CD4-positive, CD25-positive, alpha-beta regulatory T cell (primary cell): ENCODE measurements at regions not wholly inside any gene's neighbourhood (a gene's known extent, or its start where the extent isn't known, plus 50 kb on each side); places are given as distances from the start of the nearest gene placed in this dataset.
"Not testable (repeated sequence)": the region's sequence is repeated elsewhere in the genome, so short reads cannot be mapped to it uniquely, and the experiment has no call there.

Source experiments
- ATAC-seq, 2 donors: fragments of 150-1000 bp; cut with Tn5 transposase; one replicate each; pipeline ENCODE4 v1.10.0; 2021; ENCODE audit warnings: low read depth in 2 of 2, moderate number of reproducible peaks in 2 of 2, moderate library complexity in 1 of 2
- DNase-seq, 3 donors: peaks; one replicate each; pipeline versions ENCODE4 v3.0.0 to v3.0.0-alpha.2; 2012 to 2022; ENCODE audit warnings: mixed read lengths in 1 of 3
- H3K27ac ChIP-seq: one replicate; pipeline ENCODE4 v1.7.0; 2013; ENCODE audit warnings: mild to moderate bottlenecking, low read length; ENCODE audit not compliant: insufficient read depth, poor library complexity, severe bottlenecking
- H3K27me3 ChIP-seq: one replicate; pipeline ENCODE4 v1.7.0; 2013; ENCODE audit warnings: low read length; ENCODE audit not compliant: control insufficient read depth, insufficient read depth
- H3K36me3 ChIP-seq: one replicate; pipeline ENCODE4 v1.7.0; 2013; ENCODE audit warnings: mild to moderate bottlenecking, low read length, moderate library complexity; ENCODE audit not compliant: control insufficient read depth, insufficient read depth
- H3K4me1 ChIP-seq: 2 replicates; pipeline ENCODE4 v1.7.0; 2013; ENCODE audit warnings: mild to moderate bottlenecking, low read length; ENCODE audit not compliant: insufficient read depth, control insufficient read depth, poor library complexity, severe bottlenecking
- H3K4me3 ChIP-seq: one replicate; pipeline ENCODE4 v1.7.0; 2013; ENCODE audit warnings: low read depth, mild to moderate bottlenecking, low read length, moderate library complexity
- H3K9me3 ChIP-seq, 2 experiments: 1 replicate in 1 of 2; 2 replicates in 1 of 2; pipeline ENCODE4 v1.7.0; 2013; ENCODE audit warnings: low read length in 2 of 2, mild to moderate bottlenecking in 1 of 2, moderate library complexity in 1 of 2; ENCODE audit not compliant: control insufficient read depth in 2 of 2
- H3K27ac Mint-ChIP-seq, 3 donors: one replicate each; pipeline ENCODE4 v1.8.0; 2020 to 2022; ENCODE audit warnings: mild to moderate bottlenecking in 3 of 3, mixed read lengths in 3 of 3, moderate library complexity in 2 of 3
- H3K27me3 Mint-ChIP-seq: one replicate; pipeline ENCODE4 v1.8.0; 2022; ENCODE audit warnings: mild to moderate bottlenecking, mixed read lengths
- H3K36me3 Mint-ChIP-seq: one replicate; pipeline ENCODE4 v1.8.0; 2020; ENCODE audit warnings: mixed read lengths
- H3K4me1 Mint-ChIP-seq, 4 donors: one replicate each; pipeline ENCODE4 v1.8.0; 2020 to 2022; ENCODE audit warnings: mixed read lengths in 4 of 4, mild to moderate bottlenecking in 1 of 4
- H3K4me3 Mint-ChIP-seq, 4 donors: one replicate each; pipeline ENCODE4 v1.8.0; 2020 to 2022; ENCODE audit warnings: mild to moderate bottlenecking in 4 of 4, mixed read lengths in 4 of 4, moderate library complexity in 3 of 4
- H3K9me3 Mint-ChIP-seq, 7 donors: one replicate each; pipeline ENCODE4 v1.8.0; 2020 to 2022; ENCODE audit warnings: mixed read lengths in 7 of 7, mild to moderate bottlenecking in 3 of 7, moderate library complexity in 2 of 7

DNA sequence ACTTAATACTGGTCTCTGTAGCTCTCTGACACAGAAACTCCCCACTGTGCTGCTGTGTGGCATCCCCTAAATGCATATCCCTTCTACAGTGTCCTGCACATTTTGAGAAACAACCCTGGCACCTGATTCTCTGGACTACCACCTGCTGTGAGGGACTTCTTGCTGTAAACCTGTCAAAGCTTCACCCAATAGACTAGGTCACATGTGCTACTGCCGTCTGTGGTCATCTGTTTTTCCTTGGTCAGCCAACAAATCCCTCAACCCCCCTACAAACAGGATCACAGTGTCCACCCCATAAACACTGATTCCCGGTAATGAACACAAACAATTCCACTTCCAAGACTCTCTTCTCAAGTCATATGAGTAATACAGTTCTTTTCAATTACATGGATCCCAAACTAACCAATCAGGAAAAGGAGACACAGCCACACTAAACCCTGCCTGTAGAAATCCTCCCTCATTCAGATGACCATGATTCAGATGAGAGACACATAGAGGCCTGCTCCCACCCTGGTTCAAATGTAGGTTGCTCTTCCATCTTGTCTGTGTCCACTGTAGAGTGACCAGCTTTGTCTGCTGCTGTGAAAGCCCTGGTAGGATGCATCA, 1157.4 kb downstream of the RPIA start:
- ATAC-seq (no peak), DNase-seq (no peak)
- Histone ChIP-seq H3K9me3 (no peaks in the 10 kb centered on the region), H3K4me1 (no peaks in the 10 kb centered on the region), H3K27ac (no peak overlapping the region), H3K27me3 (no peaks in the 10 kb centered on the region), H3K4me3 (no peak overlapping the region), H3K36me3 (no peaks in the 10 kb centered on the region)
- no peak overlapping the region for H3K4me3 Mint-ChIP-seq
- H3K4me1 Mint-ChIP-seq = no peaks in the 10 kb centered on the region
- H3K27ac Mint-ChIP-seq = no peak overlapping the region
- H3K27me3 Mint-ChIP-seq = peaks cover 4% of the 10 kb centered on the region
- H3K9me3 Mint-ChIP-seq = peaks cover 0 to 6% (median 1%) of the 10 kb centered on the region in 7 donors
- H3K36me3 Mint-ChIP-seq = no peaks in the 10 kb centered on the region

DNA sequence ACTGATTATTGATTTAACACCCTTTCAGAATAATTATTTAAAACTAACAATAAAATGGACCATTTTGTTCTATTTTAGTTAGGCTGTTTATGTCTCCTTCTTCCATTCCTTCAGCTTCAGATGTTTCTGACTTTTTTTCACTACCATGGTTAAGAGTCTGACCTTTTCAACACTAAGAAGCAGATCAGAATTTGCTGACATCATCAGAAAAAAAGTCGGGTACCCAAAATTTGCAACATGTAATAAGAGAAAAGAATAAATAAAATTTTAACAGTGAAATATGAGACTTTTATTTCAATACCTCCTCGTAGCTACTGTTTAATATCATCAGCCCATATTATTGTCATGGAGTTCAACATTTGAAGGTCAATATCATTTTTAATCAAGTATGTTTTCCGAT, 1158.3 kb downstream of the RPIA start:
- H3K27me3 Mint-ChIP-seq = peaks cover 4% of the 10 kb centered on the region

DNA sequence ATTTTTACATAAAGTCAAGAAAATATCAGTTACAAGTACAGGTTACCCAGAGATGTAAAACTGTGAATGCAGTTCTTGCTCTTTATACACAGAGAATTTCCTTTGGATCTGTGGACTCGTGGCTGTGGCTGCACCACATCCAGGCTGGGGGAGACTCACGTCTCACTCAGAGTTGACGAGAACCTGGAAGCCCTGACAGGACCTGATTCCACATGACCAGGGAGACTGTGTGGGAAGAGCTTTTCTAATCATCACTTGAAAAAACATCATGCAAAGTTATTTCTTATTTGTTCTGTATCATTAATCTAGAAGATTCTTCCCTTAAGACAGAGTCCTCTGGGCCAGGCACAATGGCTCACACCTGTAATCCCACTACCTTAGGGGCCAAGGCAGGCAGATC, 1159.0 kb downstream of the RPIA start:
- Mint-ChIP-seq H3K9me3 (peaks cover 0 to 4% (median 0%) of the 10 kb centered on the region in 7 donors), H3K36me3 (no peaks in the 10 kb centered on the region), H3K4me1 (no peaks in the 10 kb centered on the region), H3K27ac (no peak overlapping the region), H3K4me3 (no peak overlapping the region), H3K27me3 (peaks cover 4% of the 10 kb centered on the region)
- no peak overlapping the region for H3K4me3 ChIP-seq
- H3K36me3 ChIP-seq = no peaks in the 10 kb centered on the region
- no peaks in the 10 kb centered on the region for H3K9me3 ChIP-seq
- DNase-seq = no peak
- ATAC-seq = no peak
- no peak overlapping the region for H3K27ac ChIP-seq
- H3K4me1 ChIP-seq = no peaks in the 10 kb centered on the region
- H3K27me3 ChIP-seq = no peaks in the 10 kb centered on the region

More for the DNA sequence above, 1158.3 kb downstream of the RPIA start:
- H3K4me1 Mint-ChIP-seq = no peaks in the 10 kb centered on the region
- Histone ChIP-seq H3K4me3 (no peak overlapping the region), H3K27ac (no peak overlapping the region), H3K9me3 (no peaks in the 10 kb centered on the region), H3K27me3 (no peaks in the 10 kb centered on the region), H3K36me3 (no peaks in the 10 kb centered on the region), H3K4me1 (no peaks in the 10 kb centered on the region)
- H3K4me3 Mint-ChIP-seq = no peak overlapping the region
- H3K27ac Mint-ChIP-seq = no peak overlapping the region
- no peak for ATAC-seq
- peaks cover 0 to 6% (median 0%) of the 10 kb centered on the region in 7 donors for H3K9me3 Mint-ChIP-seq
- no peak for DNase-seq
- H3K36me3 Mint-ChIP-seq = no peaks in the 10 kb centered on the region

DNA sequence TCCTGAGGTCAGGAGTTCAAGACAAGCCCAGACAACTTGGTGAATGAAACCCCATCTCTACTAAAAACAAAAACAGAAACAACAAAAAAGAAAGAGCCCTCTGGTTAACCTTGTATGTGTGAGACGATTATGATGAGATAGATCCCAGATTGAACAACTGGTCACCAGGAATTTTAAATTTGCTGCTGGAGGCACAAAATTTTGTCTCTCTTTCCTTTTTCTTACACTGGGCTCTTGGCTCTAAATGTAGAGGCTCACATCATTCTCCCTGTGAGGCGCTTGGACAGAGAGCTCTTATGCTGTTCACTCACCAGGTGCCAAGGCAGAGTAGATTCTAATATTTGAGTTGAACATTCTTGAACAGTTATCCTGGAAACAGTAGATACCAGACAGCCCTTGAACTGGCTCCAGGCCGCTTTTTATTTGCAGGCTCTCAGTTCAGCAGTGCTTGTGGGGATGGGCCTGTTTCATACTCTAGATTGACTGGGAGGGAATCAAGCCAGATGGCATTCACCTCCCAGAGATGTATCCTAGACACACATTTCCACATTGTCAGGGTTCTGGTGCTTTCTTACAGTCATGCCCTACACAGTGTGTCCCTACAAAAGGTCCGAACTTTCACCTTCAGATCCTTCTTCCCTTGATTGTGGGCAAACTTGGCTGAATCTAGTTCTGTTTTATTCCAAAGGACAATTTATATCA, 1159.6 kb downstream of the RPIA start:
- H3K4me1 Mint-ChIP-seq = no peaks in the 10 kb centered on the region
- H3K9me3 ChIP-seq = no peaks in the 10 kb centered on the region
- no peaks in the 10 kb centered on the region for H3K36me3 ChIP-seq
- no peaks in the 10 kb centered on the region for H3K36me3 Mint-ChIP-seq
- H3K27me3 Mint-ChIP-seq = peaks cover 4% of the 10 kb centered on the region
- H3K9me3 Mint-ChIP-seq = peaks cover 0 to 4% (median 0%) of the 10 kb centered on the region in 7 donors
- DNase-seq (no peak), ATAC-seq (no peak)
- no peak overlapping the region for H3K27ac Mint-ChIP-seq
- no peaks in the 10 kb centered on the region for H3K27me3 ChIP-seq
- H3K27ac ChIP-seq = no peak overlapping the region
- no peak overlapping the region for H3K4me3 ChIP-seq
- no peaks in the 10 kb centered on the region for H3K4me1 ChIP-seq
- H3K4me3 Mint-ChIP-seq = no peak overlapping the region

DNA sequence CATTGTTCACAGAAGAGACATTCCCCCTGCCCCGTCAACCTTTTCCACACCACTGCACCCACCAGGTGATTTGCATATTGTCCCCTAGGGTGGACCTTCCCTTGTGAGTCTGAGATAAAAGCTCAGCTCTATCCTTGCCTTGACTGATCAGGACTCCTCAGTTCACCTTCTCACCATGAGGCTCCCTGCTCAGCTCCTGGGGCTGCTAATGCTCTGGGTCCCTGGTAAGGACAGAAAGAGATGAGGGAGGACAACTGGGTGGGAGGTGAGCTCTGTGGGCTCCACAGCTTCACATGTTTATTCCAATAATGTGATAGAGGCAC, 1160.1 kb downstream of the RPIA start:
- Mint-ChIP-seq H3K4me3 (no peak overlapping the region), H3K4me1 (no peaks in the 10 kb centered on the region), H3K27ac (no peak overlapping the region), H3K27me3 (peaks cover 4% of the 10 kb centered on the region), H3K36me3 (no peaks in the 10 kb centered on the region), H3K9me3 (peaks cover 0 to 4% (median 0%) of the 10 kb centered on the region in 7 donors)
- H3K9me3 ChIP-seq = no peaks in the 10 kb centered on the region
- H3K27ac ChIP-seq = no peak overlapping the region
- no peak overlapping the region for H3K4me3 ChIP-seq
- H3K36me3 ChIP-seq = no peaks in the 10 kb centered on the region
- DNase-seq (no peak), ATAC-seq (no peak)
- H3K27me3 ChIP-seq = no peaks in the 10 kb centered on the region
- H3K4me1 ChIP-seq = no peaks in the 10 kb centered on the region

DNA sequence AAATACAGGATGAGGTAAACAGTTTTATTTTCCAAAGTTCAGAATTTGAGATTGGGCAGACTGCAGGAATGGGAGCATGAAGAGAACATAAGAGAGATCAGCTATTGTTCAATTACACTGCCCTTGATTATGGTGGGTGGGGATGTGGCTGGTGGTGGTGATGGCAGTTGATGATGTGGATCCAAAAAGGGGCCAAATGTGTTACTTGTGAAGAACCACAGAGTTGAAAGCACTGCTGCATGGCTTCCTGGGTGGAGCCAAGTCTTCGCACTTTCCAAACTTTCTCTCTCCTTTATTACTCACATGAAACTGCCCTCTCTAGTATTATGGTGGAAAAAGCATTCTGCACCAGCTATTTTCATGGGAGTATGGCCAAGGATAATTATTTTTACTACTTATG, 1162.0 kb downstream of the RPIA start:
- H3K36me3 ChIP-seq, H3K4me1 Mint-ChIP-seq, H3K36me3 Mint-ChIP-seq, H3K4me3 ChIP-seq, H3K27ac Mint-ChIP-seq, H3K27ac ChIP-seq, H3K4me3 Mint-ChIP-seq, DNase-seq, ATAC-seq, H3K4me1 ChIP-seq, H3K27me3 Mint-ChIP-seq, H3K27me3 ChIP-seq, H3K9me3 ChIP-seq, H3K9me3 Mint-ChIP-seq: not testable (repeated sequence)

DNA sequence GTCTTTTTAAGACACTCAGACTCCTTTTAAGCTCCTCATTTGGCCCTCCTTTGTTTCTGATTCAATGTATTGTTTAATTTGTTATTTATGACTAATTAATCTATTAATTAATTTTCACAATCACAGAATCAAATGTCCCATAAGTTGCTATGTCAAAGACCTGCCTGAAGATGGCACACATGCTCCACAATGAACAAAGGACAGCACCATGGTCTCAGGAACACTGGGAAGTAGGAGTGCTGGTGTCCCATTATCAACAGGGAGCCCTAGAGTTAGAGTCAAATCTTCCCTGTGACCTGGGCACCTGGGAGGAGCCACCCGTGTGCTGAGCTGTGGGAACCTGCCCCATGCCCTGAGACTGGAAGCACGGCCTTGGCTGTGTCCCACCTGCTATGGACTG, 1164.3 kb downstream of the RPIA start:
- H3K27ac ChIP-seq, DNase-seq, H3K4me3 ChIP-seq, H3K4me1 ChIP-seq, H3K36me3 ChIP-seq, H3K4me3 Mint-ChIP-seq, H3K4me1 Mint-ChIP-seq, H3K27me3 Mint-ChIP-seq, H3K9me3 ChIP-seq, ATAC-seq, H3K27me3 ChIP-seq, H3K9me3 Mint-ChIP-seq, H3K36me3 Mint-ChIP-seq, H3K27ac Mint-ChIP-seq: not testable (repeated sequence)

DNA sequence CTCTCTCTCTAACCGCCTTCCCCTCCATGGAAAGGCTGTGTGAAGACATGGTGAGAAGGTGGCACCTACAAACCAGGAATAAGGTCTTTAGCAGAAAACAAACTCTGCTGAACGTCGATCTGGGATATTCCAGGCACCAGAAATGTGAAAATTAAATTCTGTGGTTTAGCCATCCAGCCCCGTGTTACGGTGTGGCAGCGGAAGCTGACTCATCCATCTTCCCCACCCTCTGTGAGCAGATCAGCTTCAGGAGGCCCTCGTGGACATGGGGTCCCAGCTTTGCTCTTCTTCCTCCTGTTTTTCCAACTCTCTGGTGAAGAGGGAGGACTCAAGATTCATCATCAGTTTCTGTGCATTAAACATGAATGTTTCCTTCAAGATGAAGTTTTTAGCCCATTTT, 1164.8 kb downstream of the RPIA start:
- not testable (repeated sequence) for H3K9me3 ChIP-seq, H3K36me3 Mint-ChIP-seq, DNase-seq, ATAC-seq, H3K36me3 ChIP-seq, H3K27ac ChIP-seq, H3K27ac Mint-ChIP-seq, H3K4me1 ChIP-seq, H3K27me3 Mint-ChIP-seq, H3K27me3 ChIP-seq, H3K4me3 Mint-ChIP-seq, H3K4me3 ChIP-seq, H3K9me3 Mint-ChIP-seq, H3K4me1 Mint-ChIP-seq
